DOHH2 (cell line): ENCODE measurements at regions not wholly inside any gene's neighbourhood (a gene's known extent, or its start where the extent isn't known, plus 50 kb on each side); places are given as distances from the start of the nearest gene placed in this dataset.

Experiments used
- H3F3A ChIP-seq: fragments of 200-600 bp; sonication (generic), shearing (Covaris generic); 2 replicates; pipeline ENCODE4 v1.6.0; 2016; ENCODE audit warnings: antibody characterized with exemption, mild to moderate bottlenecking; ENCODE audit not compliant: control insufficient read depth, insufficient read depth
- H3K27ac ChIP-seq: fragments of 200-600 bp; sonication (generic); 2 replicates; pipeline ENCODE4 v1.5.1; 2014; ENCODE audit warnings: low read depth, mild to moderate bottlenecking, low read length, moderate library complexity
- H3K27me3 ChIP-seq: fragments of 200-600 bp; sonication (generic); 2 replicates; pipeline ENCODE4 v1.6.1; 2014; ENCODE audit warnings: mild to moderate bottlenecking, low read length, mixed read lengths; ENCODE audit not compliant: control insufficient read depth
- H3K36me3 ChIP-seq: fragments of 200-600 bp; sonication (generic); 2 replicates; pipeline ENCODE4 v1.6.1; 2014; ENCODE audit warnings: mild to moderate bottlenecking, low read length, moderate library complexity, mixed read lengths; ENCODE audit not compliant: control insufficient read depth
- H3K4me1 ChIP-seq: fragments of 200-600 bp; sonication (generic); 2 replicates; pipeline ENCODE4 v1.6.1; 2014; ENCODE audit warnings: mild to moderate bottlenecking, low read length, mixed read lengths; ENCODE audit not compliant: control insufficient read depth
- H3K4me2 ChIP-seq: fragments of 200-600 bp; sonication (generic); 2 replicates; pipeline ENCODE4 v1.6.0; 2014; ENCODE audit warnings: mild to moderate bottlenecking, low read length, moderate library complexity
- H3K4me3 ChIP-seq: fragments of 200-600 bp; sonication (generic); 2 replicates; pipeline ENCODE4 v1.5.1; 2014; ENCODE audit warnings: mild to moderate bottlenecking, low read length, mixed read lengths
- H3K79me2 ChIP-seq: fragments of 200-600 bp; sonication (generic); 2 replicates; pipeline ENCODE4 v1.6.1; 2014; ENCODE audit warnings: mild to moderate bottlenecking, low read length, mixed read lengths; ENCODE audit not compliant: control insufficient read depth
- H3K9me2 ChIP-seq: fragments of 200-600 bp; sonication (generic); replicated peaks from 2 replicates; pipeline ENCODE4 v1.6.1; 2014; ENCODE audit warnings: mild to moderate bottlenecking, low read length, mixed read lengths; ENCODE audit not compliant: control insufficient read depth
- H3K9me3 ChIP-seq: fragments of 200-600 bp; sonication (generic); 2 replicates; pipeline ENCODE4 v1.6.1; 2014; ENCODE audit warnings: antibody characterized with exemption, low read length, mixed read lengths; ENCODE audit not compliant: control insufficient read depth, insufficient read depth
- H4K20me1 ChIP-seq: fragments of 200-600 bp; sonication (generic); 2 replicates; pipeline ENCODE4 v1.6.0; 2014; ENCODE audit warnings: low read depth, mild to moderate bottlenecking, antibody characterized with exemption, low read length, moderate library complexity; ENCODE audit not compliant: control insufficient read depth, insufficient read depth
- CTCF ChIP-seq: fragments of 200-600 bp; sonication (generic); IDR thresholded peaks from one replicate; pipeline ENCODE4 v1.5.1; 2014; ENCODE audit warnings: antibody characterized with exemption, mild to moderate bottlenecking, low read depth, low read length; ENCODE audit not compliant: poor library complexity, severe bottlenecking
- EZH2phosphoT487 ChIP-seq: fragments of 200-600 bp; sonication (generic); IDR thresholded peaks from 2 replicates; pipeline ENCODE4 v1.6.1; 2017; ENCODE audit warnings: borderline replicate concordance, mild to moderate bottlenecking, antibody characterized with exemption, low read length, moderate library complexity, mixed read lengths

- no peak overlapping the region for H3K27ac ChIP-seq
- H4K20me1 ChIP-seq: no peaks in the 10 kb centered on the region
- TF ChIP-seq EZH2phosphoT487 (no peak), CTCF (no peak)
- no peaks in the 10 kb centered on the region for H3K79me2 ChIP-seq
- no peaks in the 10 kb centered on the region for H3K27me3 ChIP-seq
- no peaks in the 10 kb centered on the region for H3K36me3 ChIP-seq
- H3F3A ChIP-seq: no peaks in the 10 kb centered on the region
- H3K4me3 ChIP-seq: no peak overlapping the region
- H3K4me2 ChIP-seq: no peak overlapping the region
- no peaks in the 10 kb centered on the region for H3K9me2 ChIP-seq
- H3K9me3 ChIP-seq: peaks cover 4% of the 10 kb centered on the region; the same call in 1 of the 2 replicates
- no peaks in the 10 kb centered on the region for H3K4me1 ChIP-seq
Measured at GRCh38 chr17:72439893-72440502, 319.2 kb downstream of the SOX9 start.

GRCh38 chr17:72440961-72441360 is 320.1 kb downstream of the SOX9 start:
- Histone ChIP-seq H3K4me1 (no peaks in the 10 kb centered on the region), H3K79me2 (no peaks in the 10 kb centered on the region)
- TF ChIP-seq EZH2phosphoT487: no peak
- no peak for TF ChIP-seq CTCF

GRCh38 chr17:72441909-72442308 is 321.1 kb downstream of the SOX9 start:
- no peaks in the 10 kb centered on the region for H3K27me3 ChIP-seq
- H3F3A ChIP-seq: no peaks in the 10 kb centered on the region
- H3K27ac ChIP-seq: no peak overlapping the region
- no peak for TF ChIP-seq EZH2phosphoT487
- TF ChIP-seq CTCF: no peak
- H3K9me3 ChIP-seq: peaks cover 4% of the 10 kb centered on the region; the same call in 1 of the 2 replicates
- H3K9me2 ChIP-seq: no peaks in the 10 kb centered on the region
- H3K79me2 ChIP-seq: no peaks in the 10 kb centered on the region
- H3K4me3 ChIP-seq: no peak overlapping the region
- H3K4me2 ChIP-seq: no peak overlapping the region
- no peaks in the 10 kb centered on the region for H4K20me1 ChIP-seq
- H3K36me3 ChIP-seq: no peaks in the 10 kb centered on the region
- H3K4me1 ChIP-seq: no peaks in the 10 kb centered on the region

More at GRCh38 chr17:72440961-72441360, 320.1 kb downstream of the SOX9 start:
- Histone ChIP-seq H3K9me2 (no peaks in the 10 kb centered on the region), H3K36me3 (no peaks in the 10 kb centered on the region), H3K4me2 (no peak overlapping the region), H3F3A (no peaks in the 10 kb centered on the region), H3K9me3 (peaks cover 4% of the 10 kb centered on the region; the same call in 1 of the 2 replicates), H3K4me3 (no peak overlapping the region), H4K20me1 (no peaks in the 10 kb centered on the region), H3K27me3 (no peaks in the 10 kb centered on the region), H3K27ac (no peak overlapping the region)
